GM06990 (cell line): ENCODE measurements at regions not wholly inside any gene's neighbourhood (a gene's known extent, or its start where the extent isn't known, plus 50 kb on each side); places are given as distances from the start of the nearest gene placed in this dataset.

Source experiments
- DNase-seq: peaks from one replicate; pipeline ENCODE4 v3.0.0-alpha.2; 2011; ENCODE audit not compliant: insufficient read length; ENCODE audit errors: extremely low read depth
- H3K27me3 ChIP-seq: replicated peaks from 2 replicates; pipeline ENCODE4 v1.6.0; 2011; ENCODE audit warnings: low read length; ENCODE audit not compliant: control insufficient read depth, insufficient read depth
- H3K36me3 ChIP-seq: 2 replicates; pipeline ENCODE4 v1.5.1; 2011; ENCODE audit warnings: low read length; ENCODE audit not compliant: control insufficient read depth, insufficient read depth
- H3K4me3 ChIP-seq: replicated peaks from 2 replicates; pipeline ENCODE4 v1.5.1; 2011; ENCODE audit warnings: low read depth, mild to moderate bottlenecking, control low read depth, low read length
- CTCF ChIP-seq: IDR thresholded peaks from 2 replicates; pipeline ENCODE4 v1.5.1; 2011; ENCODE audit warnings: low read length, control low read depth, mild to moderate bottlenecking, inconsistent platforms; ENCODE audit not compliant: insufficient read depth, poor library complexity, severe bottlenecking

DNA sequence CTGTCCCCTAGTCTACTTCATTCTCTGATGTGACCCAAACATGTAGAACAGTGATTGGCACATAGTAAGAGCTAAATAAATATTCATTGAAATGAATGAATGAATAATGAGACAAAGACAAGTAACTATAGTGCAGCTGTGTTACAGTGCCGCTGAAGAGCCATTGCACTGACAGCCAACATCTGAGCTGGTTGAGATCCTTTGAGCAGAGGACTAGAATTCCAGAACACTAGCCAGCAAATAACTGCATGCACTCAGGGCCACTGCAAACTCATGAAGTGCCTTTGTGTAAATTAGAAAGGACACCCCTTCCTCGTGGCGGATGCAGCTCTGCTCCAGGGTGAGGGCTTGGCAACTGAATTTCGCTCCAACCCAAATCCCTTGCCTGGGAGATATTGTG, 230.3 kb upstream of the CDYL start:
- Histone ChIP-seq H3K36me3 (no peaks in the 10 kb centered on the region), H3K27me3 (no peaks in the 10 kb centered on the region), H3K4me3 (no peak overlapping the region)
- TF ChIP-seq CTCF, result no peak
- no peak for DNase-seq

DNA sequence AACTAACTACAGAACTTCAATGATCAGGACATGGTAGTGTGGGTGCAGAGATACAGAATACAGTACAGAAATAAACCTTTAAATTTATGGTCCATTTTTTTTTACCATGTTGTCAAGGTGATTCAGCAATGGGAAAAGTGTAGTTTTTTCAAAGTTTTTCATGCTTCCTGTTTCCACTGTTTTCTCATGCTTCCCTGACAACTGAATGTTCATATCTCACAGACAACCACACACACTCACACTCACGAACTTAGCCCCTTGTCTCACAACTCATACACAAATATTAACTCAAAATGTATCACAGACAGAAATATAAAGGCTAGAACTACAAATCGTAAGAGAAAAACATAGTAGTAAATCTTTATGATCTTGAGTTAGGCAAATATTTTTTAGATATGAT, 232.6 kb upstream of the CDYL start:
- no peaks in the 10 kb centered on the region for H3K27me3 ChIP-seq
- no peak overlapping the region for H3K4me3 ChIP-seq

DNA sequence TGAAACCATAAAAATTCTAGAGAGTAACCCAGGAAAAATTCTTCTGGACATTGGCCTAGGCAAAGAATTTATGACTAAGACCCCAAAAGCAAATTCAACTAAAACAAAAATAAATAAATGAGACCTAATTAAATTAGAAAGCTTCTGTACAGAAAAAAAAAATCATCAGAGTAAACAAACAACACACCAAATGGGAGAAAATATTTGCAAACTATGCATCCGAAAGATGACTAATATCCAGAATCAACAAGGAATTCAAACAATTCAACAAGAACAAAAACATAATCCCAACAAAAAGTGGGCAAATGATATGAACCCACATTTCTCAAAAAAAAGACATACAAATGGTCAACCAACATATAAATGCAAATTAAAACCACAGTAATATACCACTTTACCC, 242.6 kb upstream of the CDYL start:
- no peaks in the 10 kb centered on the region for H3K36me3 ChIP-seq
- DNase-seq, result no peak
- H3K4me3 ChIP-seq, result no peak overlapping the region
- no peak for TF ChIP-seq CTCF
- H3K27me3 ChIP-seq, result no peaks in the 10 kb centered on the region

More for the DNA sequence above, 232.6 kb upstream of the CDYL start:
- DNase-seq, result no peak
- TF ChIP-seq CTCF, result no peak
- no peaks in the 10 kb centered on the region for H3K36me3 ChIP-seq

DNA sequence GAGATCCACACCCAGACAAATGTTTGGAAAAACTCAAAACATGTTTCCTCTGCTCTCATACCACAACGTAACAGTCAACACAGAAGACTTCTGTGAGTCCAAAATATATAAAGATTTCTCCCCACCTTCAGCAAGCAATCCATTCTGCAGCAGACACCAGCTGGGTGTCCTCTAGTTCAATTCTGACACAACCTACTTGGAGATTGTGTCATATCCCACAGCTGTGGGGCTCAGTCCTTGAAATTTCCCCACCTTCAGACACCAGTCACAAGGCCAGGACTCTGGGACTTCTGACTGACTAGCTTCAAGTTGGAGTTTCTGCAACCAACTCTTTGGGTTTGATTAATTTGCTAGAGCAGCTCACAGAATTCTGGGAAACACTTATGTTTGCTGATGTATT, 244.8 kb upstream of the CDYL start:
- TF ChIP-seq CTCF, result no peak

GRCh38 chr6:4522453-4522852, 253.8 kb upstream of the CDYL start:
- no peak for DNase-seq
- no peak overlapping the region for H3K4me3 ChIP-seq
- no peaks in the 10 kb centered on the region for H3K36me3 ChIP-seq
- TF ChIP-seq CTCF, result no peak
- no peaks in the 10 kb centered on the region for H3K27me3 ChIP-seq

More for the DNA sequence above, 244.8 kb upstream of the CDYL start:
- Histone ChIP-seq H3K27me3 (no peaks in the 10 kb centered on the region), H3K4me3 (no peak overlapping the region), H3K36me3 (no peaks in the 10 kb centered on the region)
- DNase-seq, result no peak

GRCh38 chr6:4521070-4521469, 255.1 kb upstream of the CDYL start:
- Histone ChIP-seq H3K36me3 (no peaks in the 10 kb centered on the region), H3K4me3 (no peak overlapping the region), H3K27me3 (no peaks in the 10 kb centered on the region; the same call in 1 of the 2 replicates)
- TF ChIP-seq CTCF, result no peak
- no peak for DNase-seq
